ENCODE measurements at regions not wholly inside any gene's neighbourhood (a gene's known extent, or its start where the extent isn't known, plus 50 kb on each side); places are given as distances from the start of the nearest gene placed in this dataset.

GRCh38 chr9:103458826-103459225 is 463.7 kb downstream of the CYLC2 start:
- Histone ChIP-seq H3K9me3 (no peaks in the 10 kb centered on the region), H3K27ac (no peak overlapping the region), H3K36me3 (no peaks in the 10 kb centered on the region), H3K4me1 (ENCODE audit: insufficient read depth) (no peaks in the 10 kb centered on the region), H3K27me3 (no peaks in the 10 kb centered on the region), H3K4me3 (no peak overlapping the region)
- no peak for DNase-seq
- intact Hi-C loops (cut with DNase I), result no loop called here
- WGBS, 3 donors, result 76 to 88% (median 85%) methylated on average over 2 of the region's 2 CpGs
- no peak for TF ChIP-seq EP300 (IDR thresholded peaks at IDR 0.05)
- TF ChIP-seq CTCF (IDR thresholded peaks at IDR 0.05), result no peak
- TF ChIP-seq POLR2A (IDR thresholded peaks at IDR 0.05), result no peak

GRCh38 chr9:103471241-103471640 is 476.1 kb downstream of the CYLC2 start:
- Histone ChIP-seq H3K27me3 (no peaks in the 10 kb centered on the region), H3K4me1 (ENCODE audit: insufficient read depth) (no peaks in the 10 kb centered on the region), H3K27ac (no peak overlapping the region), H3K36me3 (no peaks in the 10 kb centered on the region), H3K9me3 (no peaks in the 10 kb centered on the region), H3K4me3 (no peak overlapping the region)
- 83 to 86% (median 86%) methylated on average over 5 of the region's 5 CpGs for WGBS, 3 donors
- no peak for TF ChIP-seq CTCF (IDR thresholded peaks at IDR 0.05)
- no peak for TF ChIP-seq POLR2A (IDR thresholded peaks at IDR 0.05)
- no peak for TF ChIP-seq EP300 (IDR thresholded peaks at IDR 0.05)
- intact Hi-C loops (cut with DNase I), result no loop called here
- DNase-seq, result no peak

DNA sequence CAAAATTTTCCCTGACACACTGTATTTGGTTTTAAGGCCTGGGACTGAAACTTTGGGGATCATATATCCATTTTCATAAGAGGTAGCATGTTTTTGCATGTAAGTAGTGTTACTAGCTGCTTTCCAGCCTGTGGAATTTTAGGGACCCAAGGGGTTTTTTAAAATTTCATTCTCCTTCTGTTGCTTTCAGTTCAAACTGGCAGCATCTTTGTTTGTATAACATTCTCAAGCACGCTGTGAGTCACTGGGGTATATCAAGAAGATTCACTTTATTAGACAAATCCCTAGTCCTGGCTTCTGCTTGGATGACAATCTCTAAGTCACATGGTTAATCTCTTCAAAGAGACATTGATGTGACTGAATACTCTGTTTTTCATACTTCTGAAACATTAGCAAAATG is 479.0 kb downstream of the CYLC2 start:
- Histone ChIP-seq H3K4me1 (ENCODE audit: insufficient read depth) (no peaks in the 10 kb centered on the region), H3K27me3 (no peaks in the 10 kb centered on the region), H3K4me3 (no peak overlapping the region), H3K27ac (no peak overlapping the region), H3K36me3 (no peaks in the 10 kb centered on the region), H3K9me3 (no peaks in the 10 kb centered on the region)
- intact Hi-C loops (cut with DNase I), result no loop called here
- DNase-seq, result no peak
- TF ChIP-seq CTCF (IDR thresholded peaks at IDR 0.05) (no peak), EP300 (IDR thresholded peaks at IDR 0.05) (no peak), POLR2A (IDR thresholded peaks at IDR 0.05) (no peak)
- WGBS, 3 donors, result 13 to 50% (median 20%) methylated on average over 1 of the region's 1 CpG

GRCh38 chr9:103483471-103484096 is 488.5 kb downstream of the CYLC2 start:
- H3K9me3 ChIP-seq, result no peaks in the 10 kb centered on the region
- H3K27me3 ChIP-seq, result no peaks in the 10 kb centered on the region
- intact Hi-C loops (cut with DNase I), result no loop called here
- WGBS, 3 donors, result 91 to 92% (median 92%) methylated on average over 28 to 29 of the region's 29 CpGs
- TF ChIP-seq EP300 (IDR thresholded peaks at IDR 0.05) (no peak), CTCF (IDR thresholded peaks at IDR 0.05) (no peak), POLR2A (IDR thresholded peaks at IDR 0.05) (no peak)
- H3K36me3 ChIP-seq, result no peaks in the 10 kb centered on the region
- H3K27ac ChIP-seq, result no peak overlapping the region
- no peak for DNase-seq
- no peaks in the 10 kb centered on the region for H3K4me1 ChIP-seq (ENCODE audit: insufficient read depth)
- H3K4me3 ChIP-seq, result no peak overlapping the region
